ENCODE measurements at regions not wholly inside any gene's neighbourhood (a gene's known extent, or its start where the extent isn't known, plus 50 kb on each side); places are given as distances from the start of the nearest gene placed in this dataset.

- no peak overlapping the region for H3K4me3 ChIP-seq (replicated peaks; ENCODE audit: low read depth, low read length)
- no peak for DNase-seq (ENCODE audit: extremely low read depth, low read depth)
- TF ChIP-seq, protein P1, sequence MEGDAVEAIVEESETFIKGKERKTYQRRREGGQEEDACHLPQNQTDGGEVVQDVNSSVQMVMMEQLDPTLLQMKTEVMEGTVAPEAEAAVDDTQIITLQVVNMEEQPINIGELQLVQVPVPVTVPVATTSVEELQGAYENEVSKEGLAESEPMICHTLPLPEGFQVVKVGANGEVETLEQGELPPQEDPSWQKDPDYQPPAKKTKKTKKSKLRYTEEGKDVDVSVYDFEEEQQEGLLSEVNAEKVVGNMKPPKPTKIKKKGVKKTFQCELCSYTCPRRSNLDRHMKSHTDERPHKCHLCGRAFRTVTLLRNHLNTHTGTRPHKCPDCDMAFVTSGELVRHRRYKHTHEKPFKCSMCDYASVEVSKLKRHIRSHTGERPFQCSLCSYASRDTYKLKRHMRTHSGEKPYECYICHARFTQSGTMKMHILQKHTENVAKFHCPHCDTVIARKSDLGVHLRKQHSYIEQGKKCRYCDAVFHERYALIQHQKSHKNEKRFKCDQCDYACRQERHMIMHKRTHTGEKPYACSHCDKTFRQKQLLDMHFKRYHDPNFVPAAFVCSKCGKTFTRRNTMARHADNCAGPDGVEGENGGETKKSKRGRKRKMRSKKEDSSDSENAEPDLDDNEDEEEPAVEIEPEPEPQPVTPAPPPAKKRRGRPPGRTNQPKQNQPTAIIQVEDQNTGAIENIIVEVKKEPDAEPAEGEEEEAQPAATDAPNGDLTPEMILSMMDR (IDR thresholded peaks at IDR 0.05; ENCODE audit: low read depth, low read length, missing control alignments): no peak
Measured at GRCh38 chr20:3325864-3326263, 81.6 kb downstream of the DNAAF9 start.

- TF ChIP-seq, protein P1 (IDR thresholded peaks at IDR 0.05; ENCODE audit: low read depth, low read length, missing control alignments): no peak
- no peak overlapping the region for H3K4me3 ChIP-seq (replicated peaks; ENCODE audit: low read depth, low read length)
- no peak for DNase-seq (ENCODE audit: extremely low read depth, low read depth)
Measured at GRCh38 chr20:3323398-3323797, 84.1 kb downstream of the DNAAF9 start.

DNA sequence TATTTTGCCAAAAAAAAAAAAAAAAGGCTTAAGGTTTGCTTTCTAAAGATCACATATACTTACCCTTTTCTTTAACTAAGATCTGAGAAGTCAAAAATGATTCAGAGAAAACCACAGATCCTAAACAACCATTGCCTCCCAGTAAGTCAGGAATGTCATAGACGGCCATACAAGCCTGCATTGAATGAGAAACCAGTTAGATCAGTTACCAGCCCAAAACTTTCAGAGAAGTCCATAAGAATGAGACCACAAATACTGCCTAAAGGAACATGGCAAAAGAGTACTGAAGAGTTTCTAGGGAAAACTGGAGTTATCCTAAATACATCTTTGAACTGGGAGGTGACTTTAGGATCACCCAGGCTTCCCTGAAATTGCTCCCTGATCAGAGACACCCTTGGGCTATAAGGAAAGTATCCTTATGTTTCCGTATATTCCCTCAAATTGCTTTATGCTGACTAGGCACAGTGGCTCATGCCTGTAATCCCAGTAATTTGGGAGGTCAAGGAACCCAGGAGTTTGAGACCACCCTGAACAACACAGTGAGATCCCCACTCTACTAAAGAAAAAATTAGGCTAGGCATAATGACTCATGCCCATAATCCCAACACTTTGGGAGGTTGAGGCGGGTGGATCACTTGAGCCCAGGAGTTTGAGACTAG lies 79.4 kb upstream of the SLC4A11 start:
- TF ChIP-seq, protein P1 (IDR thresholded peaks at IDR 0.05; ENCODE audit: low read depth, low read length, missing control alignments): no peak
- DNase-seq (ENCODE audit: extremely low read depth, low read depth): no peak

GRCh38 chr20:3316136-3316535 lies 77.1 kb upstream of the SLC4A11 start:
- no peak overlapping the region for H3K4me3 ChIP-seq (replicated peaks; ENCODE audit: low read depth, low read length)
- TF ChIP-seq, protein P1 (IDR thresholded peaks at IDR 0.05; ENCODE audit: low read depth, low read length, missing control alignments): no peak
- no peak for DNase-seq (ENCODE audit: extremely low read depth, low read depth)

More for the DNA sequence above, 79.4 kb upstream of the SLC4A11 start:
- no peak overlapping the region for H3K4me3 ChIP-seq (replicated peaks; ENCODE audit: low read depth, low read length)

GRCh38 chr20:3315136-3315535 lies 76.1 kb upstream of the SLC4A11 start:
- TF ChIP-seq, protein P1 (IDR thresholded peaks at IDR 0.05; ENCODE audit: low read depth, low read length, missing control alignments): no peak
- no peak for DNase-seq (ENCODE audit: extremely low read depth, low read depth)

DNA sequence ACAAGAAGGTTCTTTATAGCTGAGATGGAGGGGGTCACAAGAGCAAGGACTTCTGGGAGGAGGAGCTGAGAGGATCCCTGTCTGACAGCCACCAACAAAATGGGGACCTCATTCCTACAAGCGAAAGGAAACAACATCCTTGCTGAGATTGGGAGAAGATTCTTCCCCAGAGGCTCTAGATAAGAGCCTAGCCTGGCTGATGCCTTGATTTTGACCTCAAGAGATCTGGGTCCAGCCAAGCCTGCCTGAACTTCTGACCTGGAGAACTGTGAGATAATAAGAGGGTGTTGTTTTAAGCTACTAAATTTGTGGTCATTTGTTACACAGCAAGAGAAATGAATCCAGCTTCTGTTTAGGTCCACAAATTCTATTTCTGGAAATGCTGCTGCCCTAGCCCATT lies 75.4 kb upstream of the SLC4A11 start:
- H3K4me3 ChIP-seq (replicated peaks; ENCODE audit: low read depth, low read length): no peak overlapping the region
- TF ChIP-seq, protein P1 (IDR thresholded peaks at IDR 0.05; ENCODE audit: low read depth, low read length, missing control alignments): no peak
- DNase-seq (ENCODE audit: extremely low read depth, low read depth): no peak

More at GRCh38 chr20:3315136-3315535, 76.1 kb upstream of the SLC4A11 start:
- H3K4me3 ChIP-seq (replicated peaks; ENCODE audit: low read depth, low read length): no peak overlapping the region

DNA sequence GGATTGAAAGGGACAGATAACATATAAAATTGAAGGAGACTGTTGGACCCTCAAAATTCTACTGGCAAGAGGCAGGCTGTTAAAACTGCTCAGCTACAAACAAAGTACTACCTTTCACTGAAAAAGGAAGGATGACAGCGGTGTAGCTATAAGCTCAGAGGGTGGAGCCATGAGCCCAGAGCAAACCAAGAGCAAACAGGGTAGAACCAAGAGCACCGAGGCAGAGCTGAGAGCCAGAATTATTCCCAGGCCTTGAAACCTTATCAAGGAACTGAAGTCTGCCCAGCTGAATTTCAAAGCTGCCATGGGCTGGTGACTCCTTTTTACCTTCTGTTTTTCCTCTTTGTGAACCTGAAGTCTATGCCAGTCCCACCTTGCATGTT lies 74.7 kb upstream of the SLC4A11 start:
- no peak overlapping the region for H3K4me3 ChIP-seq (replicated peaks; ENCODE audit: low read depth, low read length)
- TF ChIP-seq, protein P1 (IDR thresholded peaks at IDR 0.05; ENCODE audit: low read depth, low read length, missing control alignments): no peak
- DNase-seq (ENCODE audit: extremely low read depth, low read depth): no peak

Data from HFF-Myc (cell line).